ENCODE measurements at regions not wholly inside any gene's neighbourhood (a gene's known extent, or its start where the extent isn't known, plus 50 kb on each side); places are given as distances from the start of the nearest gene placed in this dataset.

DNA sequence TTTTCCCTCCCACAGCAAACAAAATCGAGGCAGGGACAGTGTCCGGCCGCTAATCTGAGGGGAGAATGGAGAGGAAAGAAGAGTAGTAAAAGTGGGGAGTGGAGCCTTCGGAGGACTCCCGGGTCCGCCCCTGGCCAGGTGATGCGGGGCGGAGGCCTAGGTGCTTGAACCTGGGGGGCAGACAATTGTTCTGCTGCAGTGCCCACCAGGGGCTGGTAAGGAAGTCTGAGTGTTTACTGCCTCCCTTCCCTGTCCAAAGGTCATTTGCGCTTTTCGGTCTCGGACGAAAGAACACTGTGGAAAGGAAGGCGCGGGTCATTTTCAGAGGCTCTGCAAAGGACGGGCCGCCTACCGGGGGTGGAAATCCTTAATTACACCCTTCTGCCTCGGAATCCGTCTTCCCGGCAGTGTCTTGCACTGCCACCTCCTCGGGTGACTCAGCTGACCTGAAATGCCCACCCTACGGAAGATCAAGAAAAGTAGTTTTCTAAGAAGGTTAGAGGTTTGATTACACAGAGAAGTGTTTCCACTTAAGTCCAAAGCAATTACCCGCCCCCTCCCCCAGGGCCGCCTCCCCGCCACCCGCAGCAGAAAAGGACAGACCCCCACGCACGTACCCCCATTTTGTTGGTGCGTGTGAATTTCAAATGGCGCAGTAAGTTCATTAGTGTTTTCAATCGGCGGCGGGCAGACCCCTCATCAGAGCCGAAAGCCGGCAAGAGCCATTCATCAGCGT, 99.9 kb upstream of the TENM3 start:
- ChIA-PET POLR2A (ENCODE audit: low non-redundant PET) (interaction anchor here (0.7 kb wide), 1 partner anchor 417 kb away, joined by 3 read pairs; no protein-coding TSS in a partner anchor), CTCF (interaction anchor here (0.6 kb wide), 1 partner anchor 145 kb away, joined by 3 read pairs; no protein-coding TSS in a partner anchor)
- Histone ChIP-seq H3K27ac (ENCODE audit: low read depth, low read length, poor library complexity, severe bottlenecking) (peak overlapping the region; percentile 78), H3K36me3 (ENCODE audit: insufficient read depth, low read length, poor library complexity, severe bottlenecking) (no peaks in the 10 kb centered on the region), H3K27me3 (replicated peaks; ENCODE audit: insufficient read depth, low read depth, low read length, poor library complexity) (peaks cover 4% of the 10 kb centered on the region), H3K4me3 (ENCODE audit: low read depth, low read length, poor library complexity, severe bottlenecking) (peak overlapping the region; percentile 85), H3K9me3 (ENCODE audit: low read depth, low read length, poor library complexity, severe bottlenecking) (no peaks in the 10 kb centered on the region), H3K4me1 (ENCODE audit: insufficient read depth, low read length, poor library complexity, severe bottlenecking) (peaks cover 22% of the 10 kb centered on the region)
- no peak for DNase-seq (ENCODE audit: low spot score)
- intact Hi-C loops (cut with micrococcal nuclease; ENCODE audit: unreplicated experiment) = loop anchor here (10.0 kb wide), 1 partner anchor 662 kb away; no protein-coding TSS in a partner anchor
- BruUV-seq (replicated peaks) = TSS peak; percentile 54
- TF ChIP-seq CTCF (conservative IDR thresholded peaks at IDR 0.05; ENCODE audit: low read depth, low read length) = no peak

DNA sequence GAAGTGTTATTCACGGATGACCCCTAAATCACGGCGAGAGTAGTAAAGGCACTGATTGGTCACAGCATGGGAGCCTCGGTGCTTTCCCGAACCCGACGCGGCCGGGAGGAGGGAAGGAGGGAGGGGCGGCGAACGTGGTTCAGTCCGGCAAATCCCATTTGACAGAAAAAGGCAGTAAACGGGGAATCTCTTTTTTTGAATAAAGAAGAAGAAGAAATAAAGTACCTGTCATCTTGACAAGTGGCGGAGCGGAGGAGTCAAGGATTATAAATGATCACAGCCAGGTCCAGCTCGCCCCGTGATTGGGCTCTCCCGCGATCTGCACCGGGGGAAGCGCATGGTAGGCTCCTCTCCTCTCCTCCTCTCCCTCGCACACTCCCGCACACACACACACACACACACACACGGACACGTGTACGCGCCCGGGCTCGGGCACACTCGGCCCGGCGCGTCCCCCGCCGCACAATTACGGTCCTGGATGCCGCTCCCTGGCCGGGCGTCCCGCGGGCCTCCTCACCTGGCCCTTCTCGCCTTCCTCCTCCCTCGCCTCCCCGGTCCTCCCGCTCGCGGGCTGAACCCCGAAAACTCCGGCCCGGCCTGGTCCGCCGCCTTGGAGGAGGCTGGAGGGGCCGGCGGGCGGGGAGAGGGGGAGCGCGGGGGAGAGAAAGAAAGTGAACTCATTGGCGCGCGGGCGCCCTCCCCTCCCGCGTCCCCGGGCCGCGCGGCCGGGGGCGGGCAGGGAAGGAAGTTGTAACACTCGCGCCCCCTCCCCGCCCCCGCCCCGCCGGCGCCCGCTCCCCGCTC, 99.2 kb upstream of the TENM3 start:
- peaks cover 15% of the 10 kb centered on the region for H3K4me1 ChIP-seq (ENCODE audit: insufficient read depth, low read length, poor library complexity, severe bottlenecking)
- intact Hi-C loops (cut with micrococcal nuclease; ENCODE audit: unreplicated experiment) = loop anchor here (10.0 kb wide), 1 partner anchor 661 kb away; no protein-coding TSS in a partner anchor
- H3K4me3 ChIP-seq (ENCODE audit: low read depth, low read length, poor library complexity, severe bottlenecking) = peak overlapping the region; percentile 85
- H3K9me3 ChIP-seq (ENCODE audit: low read depth, low read length, poor library complexity, severe bottlenecking) = no peaks in the 10 kb centered on the region
- H3K36me3 ChIP-seq (ENCODE audit: insufficient read depth, low read length, poor library complexity, severe bottlenecking) = no peaks in the 10 kb centered on the region
- POLR2A ChIA-PET (ENCODE audit: low non-redundant PET) = interaction anchor here (0.7 kb wide), 1 partner anchor 416 kb away, joined by 3 read pairs; no protein-coding TSS in a partner anchor
- TF ChIP-seq CTCF (conservative IDR thresholded peaks at IDR 0.05; ENCODE audit: low read depth, low read length) (no peak), EZH2 (IDR thresholded peaks at IDR 0.05; ENCODE audit: borderline replicate concordance, low read depth, low read length, poor library complexity, severe bottlenecking) (no peak)
- H3K27ac ChIP-seq (ENCODE audit: low read depth, low read length, poor library complexity, severe bottlenecking) = peak overlapping the region; percentile 78
- BruUV-seq (replicated peaks) = no TSS peak
- peaks cover 4% of the 10 kb centered on the region for H3K27me3 ChIP-seq (replicated peaks; ENCODE audit: insufficient read depth, low read depth, low read length, poor library complexity)
- DNase-seq (ENCODE audit: low spot score) = peak; percentile 80
- CTCF ChIA-PET = interaction anchor here (0.6 kb wide), 1 partner anchor 145 kb away, joined by 3 read pairs; no protein-coding TSS in a partner anchor

DNA sequence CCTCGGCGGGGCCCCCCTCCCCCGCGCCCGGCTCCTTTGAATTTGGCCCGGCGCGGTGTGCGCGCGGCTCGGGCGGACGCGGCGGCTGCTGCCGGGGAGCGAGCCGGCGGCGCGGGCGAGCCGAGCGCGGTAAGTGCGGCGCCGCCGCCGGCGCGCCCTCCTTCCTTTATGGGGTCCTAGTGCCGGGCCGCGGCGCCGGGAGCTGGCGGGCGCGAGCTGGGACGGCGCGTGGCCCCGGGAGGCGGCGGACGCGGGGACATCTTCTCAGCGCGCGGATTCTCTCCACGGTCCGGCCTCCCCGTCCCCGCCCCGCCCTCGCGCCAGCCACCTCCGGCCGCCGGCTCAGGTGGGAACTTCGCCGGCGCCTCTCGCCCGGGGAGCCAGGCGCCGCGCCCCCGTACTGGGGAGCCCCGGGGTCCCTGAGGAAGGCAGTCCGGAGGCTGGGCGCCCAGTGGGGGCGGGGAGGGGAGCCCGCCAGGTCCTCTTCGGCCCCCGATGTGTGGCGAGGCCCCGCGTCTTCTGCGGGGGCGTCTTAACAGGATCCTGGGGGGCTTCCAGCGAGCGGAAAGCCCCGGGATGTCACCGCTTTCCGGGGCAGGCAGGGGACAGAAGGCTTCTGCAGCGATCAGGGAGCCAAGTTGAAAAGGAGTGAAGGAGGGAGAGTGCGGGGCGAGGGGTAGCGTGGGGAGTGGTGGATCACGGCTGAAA, 98.4 kb upstream of the TENM3 start:
- H3K27me3 ChIP-seq (replicated peaks; ENCODE audit: insufficient read depth, low read depth, low read length, poor library complexity) = peaks cover 4% of the 10 kb centered on the region
- DNase-seq (ENCODE audit: low spot score) = peak; percentile 24
- no peaks in the 10 kb centered on the region for H3K9me3 ChIP-seq (ENCODE audit: low read depth, low read length, poor library complexity, severe bottlenecking)
- H3K4me3 ChIP-seq (ENCODE audit: low read depth, low read length, poor library complexity, severe bottlenecking) = peak overlapping the region; percentile 85
- no peaks in the 10 kb centered on the region for H3K36me3 ChIP-seq (ENCODE audit: insufficient read depth, low read length, poor library complexity, severe bottlenecking)
- peaks cover 15% of the 10 kb centered on the region for H3K4me1 ChIP-seq (ENCODE audit: insufficient read depth, low read length, poor library complexity, severe bottlenecking)
- intact Hi-C loops (cut with micrococcal nuclease; ENCODE audit: unreplicated experiment) = loop anchor here (10.0 kb wide), 1 partner anchor 660 kb away; no protein-coding TSS in a partner anchor
- TF ChIP-seq EZH2 (IDR thresholded peaks at IDR 0.05; ENCODE audit: borderline replicate concordance, low read depth, low read length, poor library complexity, severe bottlenecking) (no peak), CTCF (conservative IDR thresholded peaks at IDR 0.05; ENCODE audit: low read depth, low read length) (no peak)
- ChIA-PET POLR2A (ENCODE audit: low non-redundant PET) (no interaction called here), CTCF (no interaction called here)
- no TSS peak for BruUV-seq (replicated peaks)
- peak overlapping the region; percentile 81 for H3K27ac ChIP-seq (ENCODE audit: low read depth, low read length, poor library complexity, severe bottlenecking)
